DND-41 (cell line): ENCODE measurements at regions not wholly inside any gene's neighbourhood (a gene's known extent, or its start where the extent isn't known, plus 50 kb on each side); places are given as distances from the start of the nearest gene placed in this dataset.

Experiments used
- ATAC-seq: fragments of 200-7000 bp; cut with Tn5 transposase; 3 replicates; pipeline ENCODE4 v1.9.1; 2021; ENCODE audit warnings: low read depth; ENCODE audit not compliant: insufficient read depth
- DNase-seq: peaks from one replicate; pipeline ENCODE4 v3.0.0-alpha.2; 2020
- H2AFZ ChIP-seq: 2 replicates; pipeline ENCODE4 v1.6.0; 2012; ENCODE audit warnings: low read depth, low read length
- H3K27ac ChIP-seq: 2 replicates; pipeline ENCODE4 v1.5.1; 2012; ENCODE audit warnings: low read length, inconsistent platforms
- H3K27me3 ChIP-seq: fragments of 200-600 bp; sonication (generic); 2 replicates; pipeline ENCODE4 v1.6.0; 2012; ENCODE audit warnings: low read length, mild to moderate bottlenecking, inconsistent platforms; ENCODE audit not compliant: insufficient read depth, poor library complexity
- H3K36me3 ChIP-seq: 2 replicates; pipeline ENCODE4 v1.5.1; 2012; ENCODE audit warnings: low read length, inconsistent platforms; ENCODE audit not compliant: insufficient read depth
- H3K4me1 ChIP-seq: 2 replicates; pipeline ENCODE4 v1.5.1; 2012; ENCODE audit warnings: mild to moderate bottlenecking, low read length; ENCODE audit not compliant: insufficient read depth
- H3K4me2 ChIP-seq: 2 replicates; pipeline ENCODE4 v1.6.0; 2012; ENCODE audit warnings: mild to moderate bottlenecking, moderate library complexity, low read length, inconsistent platforms; ENCODE audit not compliant: insufficient read depth
- H3K4me3 ChIP-seq, 2 experiments: fragments of 200-600 bp in 1 of 2; shearing (Covaris generic) in 1 of 2; 2 replicates each; pipeline ENCODE4 v1.5.1; 2012 to 2016; ENCODE audit warnings: inconsistent platforms in 2 of 2, low read length in 2 of 2, mild to moderate bottlenecking in 2 of 2, low read depth in 1 of 2, moderate library complexity in 1 of 2
- H3K79me2 ChIP-seq: 2 replicates; pipeline ENCODE4 v1.6.0; 2012; ENCODE audit warnings: low read length, inconsistent platforms; ENCODE audit not compliant: insufficient read depth
- H3K9ac ChIP-seq: 2 replicates; pipeline ENCODE4 v1.6.0; 2012; ENCODE audit warnings: low read depth, mild to moderate bottlenecking, inconsistent platforms, low read length, moderate library complexity
- H3K9me3 ChIP-seq: 2 replicates; pipeline ENCODE4 v1.5.1; 2012; ENCODE audit warnings: low read length, moderate library complexity, mild to moderate bottlenecking, inconsistent platforms; ENCODE audit not compliant: insufficient read depth, severe bottlenecking
- H4K20me1 ChIP-seq: 2 replicates; pipeline ENCODE4 v1.6.0; 2012; ENCODE audit warnings: low read length; ENCODE audit not compliant: insufficient read depth
- EZH2 ChIP-seq: IDR thresholded peaks from 3 replicates; pipeline ENCODE4 v1.6.1; 2012; ENCODE audit warnings: borderline replicate concordance, low read depth, mild to moderate bottlenecking, moderate library complexity, low read length, inconsistent platforms; ENCODE audit not compliant: severe bottlenecking
- TF ChIP-seq, protein P1 (sequence below): IDR thresholded peaks from 2 replicates; pipeline ENCODE4 v1.5.1; 2012; ENCODE audit warnings: borderline replicate concordance, low read length, moderate library complexity, mild to moderate bottlenecking; ENCODE audit not compliant: poor library complexity, severe bottlenecking; ENCODE audit errors: extremely low read depth

DNA sequence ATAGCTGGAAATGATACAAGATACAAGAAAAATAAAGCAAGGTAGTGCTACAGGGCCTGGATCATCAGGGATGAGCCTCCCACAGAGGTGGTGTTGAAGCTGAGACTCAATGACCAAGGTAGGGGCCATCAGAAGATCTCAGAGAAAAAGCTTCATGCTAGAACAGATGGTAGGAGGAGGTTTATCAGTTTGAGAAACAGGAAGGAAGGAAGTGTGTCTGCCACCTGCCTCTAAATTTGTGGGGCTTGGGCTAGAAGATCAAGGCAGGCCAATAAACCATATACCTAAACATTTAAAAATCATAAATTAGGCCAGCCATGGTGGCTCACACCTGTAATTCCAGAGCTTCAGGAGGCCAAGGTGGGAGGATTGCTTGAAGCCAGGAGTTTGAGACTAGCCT, 410.8 kb upstream of the PRKCQ start:
- Histone ChIP-seq H3K36me3 (no peaks in the 10 kb centered on the region), H3K27ac (peak overlapping the region; percentile 31; the same call in 1 of the 2 replicates), H3K27me3 (no peaks in the 10 kb centered on the region), H4K20me1 (no peaks in the 10 kb centered on the region), H3K9ac (no peak overlapping the region), H3K9me3 (no peaks in the 10 kb centered on the region), H3K4me3 (no peak overlapping the region), H3K4me1 (peaks cover 11% of the 10 kb centered on the region), H2AFZ (no peak overlapping the region), H3K4me2 (no peak overlapping the region), H3K79me2 (no peaks in the 10 kb centered on the region)
- DNase-seq (peak; percentile 30), ATAC-seq (peak; percentile 74)
- TF ChIP-seq, protein P1, sequence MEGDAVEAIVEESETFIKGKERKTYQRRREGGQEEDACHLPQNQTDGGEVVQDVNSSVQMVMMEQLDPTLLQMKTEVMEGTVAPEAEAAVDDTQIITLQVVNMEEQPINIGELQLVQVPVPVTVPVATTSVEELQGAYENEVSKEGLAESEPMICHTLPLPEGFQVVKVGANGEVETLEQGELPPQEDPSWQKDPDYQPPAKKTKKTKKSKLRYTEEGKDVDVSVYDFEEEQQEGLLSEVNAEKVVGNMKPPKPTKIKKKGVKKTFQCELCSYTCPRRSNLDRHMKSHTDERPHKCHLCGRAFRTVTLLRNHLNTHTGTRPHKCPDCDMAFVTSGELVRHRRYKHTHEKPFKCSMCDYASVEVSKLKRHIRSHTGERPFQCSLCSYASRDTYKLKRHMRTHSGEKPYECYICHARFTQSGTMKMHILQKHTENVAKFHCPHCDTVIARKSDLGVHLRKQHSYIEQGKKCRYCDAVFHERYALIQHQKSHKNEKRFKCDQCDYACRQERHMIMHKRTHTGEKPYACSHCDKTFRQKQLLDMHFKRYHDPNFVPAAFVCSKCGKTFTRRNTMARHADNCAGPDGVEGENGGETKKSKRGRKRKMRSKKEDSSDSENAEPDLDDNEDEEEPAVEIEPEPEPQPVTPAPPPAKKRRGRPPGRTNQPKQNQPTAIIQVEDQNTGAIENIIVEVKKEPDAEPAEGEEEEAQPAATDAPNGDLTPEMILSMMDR: no peak
- TF ChIP-seq EZH2: no peak

DNA sequence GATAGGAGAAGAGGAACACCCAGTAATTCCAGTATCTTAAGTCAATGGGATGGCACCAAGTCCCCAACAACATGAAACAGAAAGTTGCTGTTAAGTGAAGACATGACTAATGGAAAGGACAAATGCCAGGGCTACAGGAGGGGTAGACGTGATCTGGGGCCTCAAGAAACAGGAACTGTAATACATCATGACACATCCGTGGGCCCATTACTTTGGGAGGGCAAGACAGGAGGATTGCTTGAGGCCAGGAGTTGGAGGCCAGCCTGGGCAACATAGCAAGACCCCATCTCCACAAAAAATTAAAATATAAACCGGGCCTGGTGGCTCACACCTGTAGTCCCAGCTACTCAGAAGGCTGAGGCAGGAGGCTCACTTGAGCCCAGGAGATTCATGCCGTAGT, 408.6 kb upstream of the PRKCQ start:
- peaks cover 11% of the 10 kb centered on the region for H3K4me1 ChIP-seq
- no peak overlapping the region for H3K4me3 ChIP-seq
- DNase-seq (no peak), ATAC-seq (no peak)
- TF ChIP-seq, protein P1: no peak
- TF ChIP-seq EZH2: no peak
- no peak overlapping the region for H3K9ac ChIP-seq
- no peak overlapping the region for H2AFZ ChIP-seq
- no peak overlapping the region for H3K27ac ChIP-seq
- H3K9me3 ChIP-seq: no peaks in the 10 kb centered on the region
- no peaks in the 10 kb centered on the region for H3K36me3 ChIP-seq
- H3K79me2 ChIP-seq: no peaks in the 10 kb centered on the region
- H3K4me2 ChIP-seq: no peak overlapping the region
- H3K27me3 ChIP-seq: no peaks in the 10 kb centered on the region
- no peaks in the 10 kb centered on the region for H4K20me1 ChIP-seq

DNA sequence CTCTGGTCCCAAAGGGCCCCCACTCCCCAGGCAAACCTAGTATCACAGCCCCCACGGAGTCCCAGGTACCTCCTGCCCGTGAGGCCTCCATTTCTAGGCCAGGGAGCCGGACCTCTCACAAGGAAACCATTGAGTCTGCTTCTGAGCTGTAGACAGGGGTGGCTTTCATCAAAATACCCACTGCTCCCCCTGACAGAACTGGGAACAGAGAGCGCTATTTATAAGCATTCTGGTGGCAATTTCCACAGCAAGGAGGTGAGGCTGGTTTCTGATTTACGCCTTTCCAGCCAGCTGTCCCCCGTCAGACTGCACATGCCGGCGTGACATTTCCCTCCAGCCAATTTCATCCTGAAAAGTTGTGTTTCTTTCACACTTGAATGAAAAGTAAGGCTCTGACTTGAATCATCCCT, 407.5 kb upstream of the PRKCQ start:
- no peaks in the 10 kb centered on the region for H3K36me3 ChIP-seq
- DNase-seq: no peak
- TF ChIP-seq, protein P1: no peak
- no peak for TF ChIP-seq EZH2

DNA sequence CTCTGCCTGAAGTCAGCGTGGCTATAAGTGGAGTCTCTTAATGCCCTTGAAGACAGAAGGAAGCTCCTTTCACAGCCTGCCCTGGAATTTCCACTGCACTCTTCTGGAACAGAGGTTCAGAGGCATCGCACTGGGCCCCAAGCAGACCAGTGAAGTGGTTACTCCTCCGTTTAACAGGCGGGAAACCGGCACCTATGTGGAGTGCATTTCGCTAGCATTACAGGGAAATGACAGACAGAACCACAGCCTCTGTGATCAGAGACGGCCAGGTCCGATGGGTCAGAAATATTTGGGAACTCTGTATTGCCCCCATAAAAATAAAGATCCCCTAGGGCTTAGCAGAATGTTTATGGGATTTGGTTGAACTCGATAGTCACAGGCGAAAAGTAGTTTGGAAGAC, 406.9 kb upstream of the PRKCQ start:
- H4K20me1 ChIP-seq: no peaks in the 10 kb centered on the region
- H3K27me3 ChIP-seq: no peaks in the 10 kb centered on the region
- no peak overlapping the region for H3K9ac ChIP-seq
- H3K4me2 ChIP-seq: no peak overlapping the region
- no peak overlapping the region for H3K4me3 ChIP-seq
- DNase-seq (no peak), ATAC-seq (no peak)
- H3K27ac ChIP-seq: no peak overlapping the region
- peaks cover 11% of the 10 kb centered on the region for H3K4me1 ChIP-seq
- no peaks in the 10 kb centered on the region for H3K79me2 ChIP-seq
- H3K36me3 ChIP-seq: no peaks in the 10 kb centered on the region
- no peak overlapping the region for H2AFZ ChIP-seq
- TF ChIP-seq EZH2: no peak
- TF ChIP-seq, protein P1: no peak
- H3K9me3 ChIP-seq: no peaks in the 10 kb centered on the region

More for the DNA sequence above, 407.5 kb upstream of the PRKCQ start:
- H3K27ac ChIP-seq: no peak overlapping the region
- ATAC-seq: no peak
- no peaks in the 10 kb centered on the region for H3K9me3 ChIP-seq
- no peaks in the 10 kb centered on the region for H4K20me1 ChIP-seq
- no peak overlapping the region for H3K4me3 ChIP-seq
- H3K79me2 ChIP-seq: no peaks in the 10 kb centered on the region
- H2AFZ ChIP-seq: no peak overlapping the region
- no peak overlapping the region for H3K4me2 ChIP-seq
- no peaks in the 10 kb centered on the region for H3K27me3 ChIP-seq
- H3K4me1 ChIP-seq: peaks cover 11% of the 10 kb centered on the region
- no peak overlapping the region for H3K9ac ChIP-seq
